HG03521 (cell line): ENCODE measurements at regions not wholly inside any gene's neighbourhood (a gene's known extent, or its start where the extent isn't known, plus 50 kb on each side); places are given as distances from the start of the nearest gene placed in this dataset.

Source experiments
- ATAC-seq: cut with Tn5 transposase; IDR thresholded peaks from one replicate; pipeline ENCODE4 v1.9.1; 2021; ENCODE audit warnings: mild to moderate bottlenecking, moderate library complexity; ENCODE audit not compliant: unreplicated experiment

DNA sequence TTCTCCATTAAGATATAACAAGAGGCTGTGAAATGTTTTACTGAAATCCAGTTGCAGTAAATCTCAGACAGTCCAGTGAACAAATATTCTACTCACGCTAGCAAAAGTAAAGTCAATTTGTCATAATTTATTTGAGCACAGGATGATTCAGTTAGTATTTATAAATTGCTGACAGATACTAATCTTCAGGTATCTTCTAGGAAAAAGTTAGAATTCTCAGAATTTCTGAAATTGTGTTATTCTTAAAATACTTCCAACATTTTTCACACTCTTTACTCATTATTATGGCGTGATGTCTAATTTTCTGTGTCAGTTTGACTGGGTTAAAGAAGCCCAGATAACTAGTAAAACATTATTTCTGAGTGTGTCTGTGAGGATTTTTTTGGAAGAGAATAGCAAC, 460.2 kb upstream of the ACVR2A start:
- no peak for ATAC-seq

DNA sequence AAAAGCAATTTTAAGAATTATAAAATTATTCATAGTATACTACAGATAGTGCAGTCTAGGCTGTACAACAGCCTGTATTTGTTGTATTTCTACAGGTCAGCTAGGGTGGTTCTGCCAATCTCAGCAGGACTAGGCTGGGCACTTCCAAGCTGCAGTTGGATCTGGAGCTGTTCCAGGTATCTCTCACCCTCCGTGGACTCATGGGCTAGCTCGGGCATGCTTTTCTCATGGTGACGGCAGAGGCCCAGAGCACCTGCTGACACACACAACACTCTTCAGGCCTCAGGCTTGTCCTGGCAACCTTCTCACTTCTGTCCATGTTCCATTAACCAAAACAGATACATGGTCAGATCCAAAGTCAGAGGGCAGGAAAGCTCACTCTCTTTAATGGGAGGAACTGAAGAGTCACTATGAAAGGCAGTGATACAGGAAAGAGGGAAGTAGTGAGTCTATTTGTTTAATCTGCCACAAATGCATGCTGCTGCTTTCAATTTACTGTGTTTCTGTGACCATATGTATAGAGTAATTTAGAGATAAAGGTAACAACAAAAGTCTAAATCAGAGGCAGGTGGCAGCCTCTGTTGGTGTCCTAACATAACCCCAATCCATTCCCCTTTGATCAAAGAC, 462.4 kb upstream of the ACVR2A start:
- no peak for ATAC-seq

DNA sequence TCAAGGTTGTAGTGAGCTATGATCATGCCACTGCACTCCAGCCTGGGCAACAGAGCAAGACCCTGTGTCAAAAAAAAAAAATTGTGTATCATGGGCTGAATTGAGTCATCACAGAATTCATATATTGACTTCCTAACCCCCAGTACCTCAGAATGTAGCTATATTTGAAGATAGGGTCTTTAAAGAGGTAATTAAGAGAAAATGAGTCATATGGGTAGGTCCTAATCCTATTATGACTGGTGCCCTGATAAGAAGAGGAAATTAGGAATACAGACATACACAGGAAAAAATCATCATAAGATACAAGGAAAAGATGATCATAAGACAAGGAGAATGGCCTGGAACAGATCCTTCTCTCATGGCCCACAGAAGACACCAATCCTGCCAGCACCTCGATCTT, 466.4 kb upstream of the ACVR2A start:
- ATAC-seq: no peak

DNA sequence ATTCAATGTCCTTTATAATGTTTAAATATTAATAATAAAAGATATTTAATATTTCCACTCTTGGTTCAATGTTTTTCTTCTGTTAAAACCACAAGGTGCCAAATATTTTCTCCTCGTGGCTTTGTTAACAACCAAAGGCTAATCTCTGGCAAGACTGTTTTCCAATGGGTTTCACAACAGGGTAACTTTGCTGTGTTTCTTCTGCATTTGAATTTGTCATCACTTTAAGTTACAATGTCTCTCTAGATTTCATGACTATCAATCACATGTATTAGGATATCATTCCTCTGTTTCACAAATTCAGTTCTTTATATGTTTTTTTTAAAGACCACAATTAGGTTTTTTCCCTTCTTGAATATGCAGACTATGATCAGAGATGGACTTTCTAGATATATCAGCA, 469.8 kb upstream of the ACVR2A start:
- no peak for ATAC-seq

DNA sequence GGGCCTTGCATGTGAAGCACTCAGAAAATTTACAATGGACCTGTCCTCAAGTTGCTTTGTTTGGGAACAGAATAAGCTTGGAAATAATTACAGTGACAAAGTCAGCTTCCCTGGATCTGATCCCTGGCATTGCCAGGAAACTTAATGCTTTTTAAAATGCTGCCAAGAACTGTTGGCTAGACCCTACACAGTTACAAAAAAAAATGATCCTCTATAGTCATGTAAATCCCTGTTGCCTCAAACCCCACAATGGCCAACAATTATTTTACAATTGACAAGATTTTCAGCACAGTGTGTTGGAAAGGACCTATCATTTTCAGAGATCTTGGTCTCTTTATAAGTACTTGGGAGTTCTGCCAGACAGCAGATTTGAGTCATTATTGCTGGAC, 470.4 kb upstream of the ACVR2A start:
- no peak for ATAC-seq

DNA sequence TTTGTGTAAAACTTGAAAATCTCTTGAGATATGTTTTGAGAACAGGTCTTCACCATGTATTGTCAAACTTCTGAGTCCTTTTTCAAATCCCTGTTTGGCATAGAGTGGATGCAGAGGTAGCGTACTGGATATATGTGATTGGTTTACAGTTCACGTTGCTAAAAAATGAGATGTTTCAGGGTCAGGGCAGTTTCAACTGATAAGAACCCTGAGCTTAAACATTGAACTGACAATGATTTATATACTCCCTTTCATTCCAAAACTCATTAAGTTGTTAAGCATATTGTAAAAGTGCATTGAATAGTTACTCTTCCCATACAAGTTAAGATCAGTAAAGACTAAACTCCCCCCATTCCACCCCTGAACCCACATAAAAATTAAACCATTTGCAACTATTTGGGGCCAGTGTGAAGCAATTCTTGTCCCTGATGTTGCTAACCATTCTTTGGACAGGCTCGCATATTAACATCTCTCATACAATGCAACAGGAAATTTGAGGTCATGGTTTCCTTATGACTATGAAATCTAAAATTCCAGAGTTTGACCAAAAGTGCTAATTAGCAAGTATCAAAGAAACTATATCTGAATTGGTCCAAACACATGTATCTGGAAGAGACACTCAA, 470.9 kb upstream of the ACVR2A start:
- no peak for ATAC-seq

DNA sequence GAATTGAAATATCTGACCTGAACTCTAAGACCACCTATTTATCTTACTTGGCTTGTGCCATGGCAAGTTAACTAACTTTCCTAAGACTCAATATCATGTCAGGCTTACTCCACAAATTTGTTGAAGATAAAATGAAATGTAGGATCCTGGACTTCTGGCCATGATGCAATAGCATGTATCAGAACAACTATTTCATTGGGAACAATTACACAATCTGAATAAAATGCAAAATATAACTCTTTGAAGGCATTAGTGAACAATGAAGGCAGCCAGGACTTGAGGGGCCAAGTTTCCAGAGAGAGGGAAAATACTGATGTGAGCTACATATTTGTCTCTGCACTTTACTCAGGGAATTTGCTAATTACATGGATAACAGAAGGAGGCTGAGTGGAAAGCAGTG, 476.5 kb upstream of the ACVR2A start:
- no peak for ATAC-seq

DNA sequence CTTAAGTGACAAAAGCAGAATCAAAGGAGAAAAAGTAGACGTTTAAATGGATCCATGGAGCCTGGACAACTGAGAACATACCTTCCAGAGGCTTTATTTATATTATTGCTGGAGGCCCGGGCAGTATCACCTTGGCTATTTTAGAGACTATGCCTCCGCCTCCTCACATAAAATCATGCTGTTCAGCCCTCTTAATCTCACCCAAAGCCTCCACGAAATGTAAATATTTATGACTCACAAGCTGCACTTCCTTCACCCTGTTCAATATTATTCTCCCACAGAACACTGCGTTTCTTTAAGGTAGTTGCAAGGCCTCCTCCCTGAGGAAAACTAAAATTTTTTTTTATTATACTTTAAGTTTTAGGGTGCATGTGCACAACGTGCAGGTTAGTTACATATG, 478.6 kb upstream of the ACVR2A start:
- ATAC-seq: no peak

DNA sequence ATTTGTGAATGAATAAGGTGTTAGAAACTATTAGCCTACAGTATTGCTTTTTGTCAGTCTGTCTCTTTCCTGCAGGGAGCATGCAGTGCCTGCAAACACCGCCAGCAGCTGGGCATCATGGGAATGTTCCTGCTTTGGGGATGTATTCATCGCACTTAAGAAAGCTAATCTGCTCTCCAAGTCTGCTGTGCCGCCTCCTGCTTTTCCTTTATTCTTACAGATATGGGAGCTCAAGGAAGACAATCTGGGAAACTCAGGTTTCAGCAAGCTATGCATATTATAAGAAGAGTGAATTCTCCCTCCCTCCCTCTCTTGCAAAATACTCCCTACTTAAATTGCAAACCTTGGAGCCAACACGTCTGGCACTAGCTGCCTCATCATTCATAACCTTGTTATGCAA, 479.2 kb upstream of the ACVR2A start:
- ATAC-seq: no peak

DNA sequence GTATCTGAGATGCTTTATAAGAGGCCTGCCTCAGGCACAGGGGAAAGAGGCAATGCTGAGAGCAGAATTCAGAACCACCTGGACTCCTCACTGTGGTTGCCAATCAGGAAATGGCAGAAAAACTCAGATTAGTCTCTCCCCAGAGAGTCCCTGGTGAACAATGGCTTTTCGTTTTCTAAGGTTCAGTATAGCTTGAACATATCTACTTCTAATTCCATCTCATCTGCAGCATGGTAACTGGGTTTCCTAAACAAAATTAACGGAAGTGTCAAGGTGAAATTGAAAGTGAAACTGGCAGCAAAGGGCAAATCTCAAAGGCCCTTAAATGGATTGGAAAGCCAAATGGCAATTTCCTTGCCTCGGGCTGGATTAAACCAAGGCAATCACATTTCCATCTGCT, 480.2 kb upstream of the ACVR2A start:
- no peak for ATAC-seq

DNA sequence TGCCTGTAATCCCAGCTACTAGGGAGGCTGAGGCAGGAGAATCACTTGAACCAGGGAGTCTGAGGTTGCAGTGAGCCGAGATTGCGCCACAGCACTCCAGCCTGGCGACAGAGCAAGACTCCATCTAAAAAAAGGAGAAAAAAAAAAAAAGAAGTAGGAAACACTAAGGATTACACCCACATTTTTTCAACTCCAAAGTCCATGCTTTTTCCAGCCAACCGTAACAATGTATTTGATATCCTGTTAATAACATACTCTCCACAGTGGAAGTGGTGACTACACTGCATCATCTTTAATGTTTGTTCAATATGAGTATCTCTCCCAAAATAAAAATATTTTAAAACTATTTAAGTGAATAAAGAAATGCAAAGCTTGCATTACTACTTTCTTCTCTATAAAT, 481.6 kb upstream of the ACVR2A start:
- no peak for ATAC-seq

DNA sequence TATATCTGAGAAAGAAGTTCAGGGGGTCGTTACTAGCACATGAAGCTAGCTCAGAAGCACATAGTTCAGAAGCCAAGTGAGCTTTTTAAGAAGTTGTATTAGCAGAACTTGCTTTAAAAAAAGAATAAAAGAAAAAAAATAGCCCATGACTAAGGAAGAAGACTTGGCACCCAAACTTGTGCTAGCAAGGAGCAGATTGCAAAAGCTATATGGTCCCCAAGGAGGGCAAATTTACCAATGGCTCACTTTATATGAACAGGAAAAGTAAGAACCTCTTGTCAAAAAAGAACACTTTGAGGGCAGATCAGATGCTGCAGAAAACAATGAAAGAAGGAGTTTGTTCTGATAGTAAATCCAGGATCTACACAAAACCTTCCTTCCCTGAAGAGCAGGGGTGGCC, 486.5 kb upstream of the ACVR2A start:
- no peak for ATAC-seq

DNA sequence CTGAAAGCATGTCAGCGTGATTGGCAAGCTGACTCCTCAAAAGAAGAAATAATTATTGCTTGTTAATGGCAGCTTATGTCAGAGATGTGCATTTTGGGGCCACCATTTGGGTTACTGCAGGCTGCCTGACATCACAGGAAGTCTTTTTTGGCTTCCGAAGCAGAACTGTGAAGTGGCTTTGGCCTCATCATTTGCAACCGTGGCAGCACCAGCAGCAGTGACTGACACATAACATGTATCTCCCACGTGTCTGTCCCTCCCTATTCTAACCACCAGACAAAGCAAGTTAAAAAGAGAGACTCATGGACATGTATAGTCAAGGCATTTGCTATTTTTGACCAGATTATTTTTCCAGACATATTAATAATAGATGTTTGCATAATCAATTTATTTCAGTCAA, 488.7 kb upstream of the ACVR2A start:
- ATAC-seq: no peak

DNA sequence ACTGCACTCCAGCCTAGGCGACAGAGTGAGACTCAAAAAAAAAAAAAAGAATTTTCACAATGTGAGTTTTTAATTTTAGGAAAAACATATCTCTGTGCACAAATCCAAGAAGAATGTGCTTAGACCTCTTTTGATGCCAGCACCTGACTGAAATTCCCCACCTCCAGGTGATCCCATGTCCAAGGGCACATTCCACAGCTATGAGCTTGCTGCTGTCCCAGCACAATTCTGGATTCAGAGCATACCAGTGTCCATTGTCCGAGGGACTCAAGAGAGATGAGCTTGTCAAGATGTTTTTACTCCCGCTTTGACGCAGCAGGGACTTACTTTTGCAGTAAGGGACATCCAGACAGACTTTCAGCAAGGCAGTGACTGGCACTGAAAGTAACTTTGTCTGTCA, 489.1 kb upstream of the ACVR2A start:
- ATAC-seq: no peak

DNA sequence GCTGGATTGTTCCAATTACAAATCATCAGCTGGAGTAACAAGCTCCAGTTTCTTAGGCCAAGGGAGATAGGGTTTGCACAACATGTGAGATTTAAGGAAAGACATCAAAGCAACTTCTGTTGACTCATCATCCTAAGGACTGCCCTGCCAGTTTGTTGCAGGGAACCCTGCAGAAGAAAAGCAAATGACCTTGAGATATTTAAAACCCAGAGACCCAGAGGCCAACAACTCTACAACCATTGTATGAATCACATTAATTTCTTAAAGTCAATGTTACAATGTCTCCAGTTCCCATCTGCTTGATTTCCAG, 491.8 kb upstream of the ACVR2A start:
- ATAC-seq: no peak

DNA sequence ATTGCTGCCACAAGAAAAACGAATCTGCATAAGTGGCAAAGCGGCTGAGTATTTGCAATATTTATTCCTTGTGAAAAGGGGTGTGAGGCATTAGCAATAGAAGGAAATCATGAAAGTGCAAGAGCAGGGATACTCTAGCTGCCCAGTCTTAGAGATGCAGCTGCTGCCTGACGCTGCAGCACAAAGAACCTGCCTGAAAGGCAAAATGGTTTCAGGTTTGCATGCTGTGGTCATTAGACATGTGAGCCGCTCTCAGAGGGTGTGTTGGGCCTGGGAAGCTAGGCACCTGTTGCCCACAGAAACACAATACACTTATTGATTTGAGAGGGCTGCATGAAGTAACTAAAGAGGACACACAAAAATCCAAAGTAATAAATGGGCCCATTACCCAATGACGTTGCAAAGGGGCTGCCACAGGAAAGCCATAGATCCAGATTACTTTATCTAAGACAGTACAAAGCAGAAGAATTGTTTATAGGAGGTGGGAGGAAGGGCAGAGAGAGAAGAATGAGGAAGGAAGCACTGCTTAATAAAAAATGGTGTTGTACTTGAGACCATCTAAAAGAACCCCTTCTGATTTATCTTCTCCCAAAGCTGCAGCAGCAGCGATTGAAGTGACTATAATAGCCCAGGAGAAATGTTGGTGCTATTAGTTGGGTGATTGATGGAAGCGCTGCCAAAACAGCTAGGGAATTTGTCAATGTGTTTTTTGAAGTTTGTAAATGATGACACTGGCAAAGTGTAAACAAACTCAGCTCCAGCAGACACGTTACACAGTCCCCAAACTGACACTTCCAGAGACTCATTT, 492.4 kb upstream of the ACVR2A start:
- no peak for ATAC-seq

DNA sequence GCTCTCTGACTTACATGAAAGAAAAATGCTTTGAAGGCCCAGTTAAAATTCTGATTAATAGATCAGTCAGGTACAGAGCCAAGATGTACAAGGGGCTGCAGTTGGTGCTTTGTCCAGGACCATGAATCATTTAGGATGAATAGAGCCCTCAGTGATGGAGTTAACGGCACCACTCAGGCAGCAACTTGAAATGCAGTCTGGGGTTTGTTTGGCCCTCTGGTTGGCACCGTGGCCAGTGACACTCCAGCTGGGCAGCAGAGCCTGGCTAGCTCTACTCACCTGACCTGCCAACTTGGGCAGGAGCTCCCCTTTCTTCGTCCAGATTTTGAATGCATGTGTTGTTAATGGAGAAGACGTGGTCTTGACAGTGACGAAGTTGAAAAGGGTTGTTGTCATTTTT, 493.0 kb upstream of the ACVR2A start:
- no peak for ATAC-seq

DNA sequence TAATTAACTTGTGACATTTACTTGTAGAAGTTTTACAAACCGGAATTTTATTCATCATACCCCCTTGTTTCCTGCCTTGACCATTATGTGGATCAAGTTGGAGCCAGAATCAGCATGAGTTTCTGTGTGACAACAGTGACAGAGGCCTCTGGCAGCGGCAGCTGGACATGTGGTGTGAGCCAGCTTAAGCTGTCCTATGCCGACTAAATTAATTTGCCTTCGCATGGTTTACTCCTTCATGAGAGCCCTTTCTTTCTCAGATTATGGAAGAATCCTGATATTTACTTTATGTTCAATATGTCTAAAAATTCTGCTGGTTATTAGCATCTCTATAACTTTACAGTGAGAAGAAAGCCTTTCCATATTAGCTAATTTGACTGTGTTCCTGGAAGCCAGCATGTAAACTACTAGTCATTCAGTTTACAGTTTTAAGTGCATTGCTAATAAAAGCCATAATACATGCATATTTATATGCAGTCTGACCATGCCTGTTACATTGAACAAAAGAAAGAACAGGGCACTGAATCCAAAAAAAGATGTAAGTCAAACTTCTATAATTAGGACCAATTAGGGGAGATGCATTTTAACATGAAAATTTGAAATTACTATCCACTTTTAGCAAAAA, 495.8 kb upstream of the ACVR2A start:
- no peak for ATAC-seq

DNA sequence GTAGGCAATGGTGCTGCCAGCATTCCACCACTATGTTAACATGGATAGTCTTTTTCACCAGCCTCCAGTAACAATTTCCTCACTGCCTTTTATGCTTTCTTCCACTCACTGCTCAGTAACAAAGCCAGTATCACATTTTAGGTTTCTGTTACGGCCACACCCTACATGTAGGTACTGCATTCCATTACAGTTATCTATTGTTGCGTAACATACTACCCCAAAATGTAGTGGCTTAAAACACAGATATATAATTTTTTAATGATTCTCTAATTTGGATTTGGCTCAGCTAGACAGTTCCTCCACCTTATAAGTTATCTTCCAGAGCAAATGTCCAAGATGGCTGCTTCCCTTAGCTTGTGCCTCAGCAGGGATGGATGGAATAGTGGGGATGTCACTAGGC, 498.7 kb upstream of the ACVR2A start:
- no peak for ATAC-seq

DNA sequence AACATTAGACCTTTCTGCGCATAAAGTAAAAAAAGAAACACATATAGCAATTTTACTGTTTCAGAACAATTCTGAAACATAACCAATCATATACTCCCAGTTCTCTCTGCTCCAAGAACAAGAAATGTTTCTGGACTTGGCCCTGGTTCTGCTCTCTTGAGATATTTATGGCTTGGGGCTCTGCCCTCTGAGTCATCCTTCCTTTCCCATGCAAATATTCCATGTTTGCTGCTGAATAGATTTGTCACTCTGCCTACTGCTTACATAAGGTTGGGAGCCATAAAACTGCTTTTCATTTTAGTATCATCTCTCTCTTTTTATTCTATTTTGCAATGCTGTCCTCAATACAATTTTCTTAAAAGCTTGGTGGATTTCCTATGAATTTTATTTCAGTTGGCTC, 499.6 kb upstream of the ACVR2A start:
- ATAC-seq: no peak

DNA sequence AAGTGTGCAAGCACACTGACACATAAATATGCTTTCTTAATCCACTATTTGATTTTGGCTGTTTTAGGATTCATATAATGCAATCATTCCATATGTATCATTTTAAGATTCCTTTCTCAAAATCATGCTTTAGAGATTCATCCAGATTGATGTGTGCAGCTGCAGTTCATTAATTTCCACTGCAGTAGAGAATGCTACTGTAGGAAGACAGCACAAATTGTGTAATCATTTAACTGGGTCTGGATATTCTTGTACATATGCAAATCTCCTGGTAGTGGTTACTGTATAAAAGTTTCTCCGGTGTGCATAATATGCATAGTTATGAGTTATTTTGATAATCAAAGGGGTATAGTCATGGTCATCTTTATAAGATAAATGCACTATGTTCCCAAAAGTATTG, 502.5 kb upstream of the ACVR2A start:
- no peak for ATAC-seq

DNA sequence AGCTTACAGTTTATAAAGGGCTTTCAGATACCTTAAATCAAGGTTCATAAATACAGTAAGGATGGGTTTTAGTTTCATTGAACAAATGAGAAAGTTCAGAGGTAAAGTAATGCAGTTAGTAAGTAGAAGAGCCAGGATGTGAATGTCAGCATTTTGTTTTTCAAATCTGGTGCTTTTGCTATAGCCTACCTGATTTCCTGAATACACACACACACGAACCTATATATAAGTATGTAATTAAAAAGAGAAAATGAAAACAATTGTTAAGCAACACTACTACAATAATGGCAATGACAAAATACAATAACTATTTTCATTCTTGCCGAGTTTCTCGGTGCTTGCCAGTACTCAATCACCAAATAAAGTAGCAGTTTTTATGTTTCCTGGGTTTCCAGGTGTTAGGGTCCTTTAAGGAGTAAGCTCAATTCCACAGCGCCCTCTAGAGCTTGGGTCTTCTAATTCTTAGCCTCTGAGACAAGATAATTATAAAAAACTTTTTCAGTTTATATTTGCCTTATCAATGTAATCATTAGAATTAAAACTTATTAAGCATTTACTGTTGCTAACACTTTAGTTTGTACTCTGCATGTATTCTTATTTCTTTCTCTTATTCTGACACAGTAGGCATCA, 512.9 kb upstream of the ACVR2A start:
- peak; percentile 43 for ATAC-seq
